ENCODE measurements at regions not wholly inside any gene's neighbourhood (a gene's known extent, or its start where the extent isn't known, plus 50 kb on each side); places are given as distances from the start of the nearest gene placed in this dataset.

GRCh38 chr3:137946356-137946973 lies 63.5 kb upstream of the CLDN18 start:
- no peak for TF ChIP-seq POLR2A (IDR thresholded peaks at IDR 0.05)
- TF ChIP-seq CTCF (IDR thresholded peaks at IDR 0.05), result peak; percentile 38 to 52 (median 44)

Measured in uterus (tissue), 2 donors.